HCT116 (cell line): ENCODE measurements at regions not wholly inside any gene's neighbourhood (a gene's known extent, or its start where the extent isn't known, plus 50 kb on each side); places are given as distances from the start of the nearest gene placed in this dataset.

ENCODE experiments used
- ATAC-seq: fragments of 200-7000 bp; cut with Tn5 transposase; 2 replicates; pipeline ENCODE4 v1.9.1; 2020; ENCODE audit warnings: mild to moderate bottlenecking, moderate library complexity
- BruUV-seq: library from RNA; stranded (reverse); fragments of 400-500 nt; replicated peaks from 2 replicates; lab custom pipeline; 2021; lab: Mats Ljungman, UMichigan
- CTCF ChIA-PET: fragments of 300-600 bp; sonication (Branson Sonifier 250); formaldehyde crosslinking; loops from one replicate; lab custom pipeline; 2021; ENCODE audit warnings: antibody characterized with exemption; lab: Charles Lee
- POLR2A ChIA-PET: fragments of 300-600, 350-600 bp; sonication (Branson Sonifier 250); formaldehyde crosslinking; loops from one replicate; lab custom pipeline; 2021; ENCODE audit warnings: antibody characterized with exemption; lab: Charles Lee
- RAD21 ChIA-PET, 2 experiments: fragments of 300-600 bp; sonication (Branson Sonifier 250); formaldehyde crosslinking; loops; one replicate each; lab custom pipeline; 2023; ENCODE audit warnings: low total read pairs in 2 of 2; ENCODE audit not compliant: uncharacterized antibody in 2 of 2, unreplicated experiment in 2 of 2, low non-redundant PET in 1 of 2; lab: Charles Lee
- DNase-seq: peaks from one replicate; pipeline ENCODE4 v3.0.0-alpha.2; 2010; ENCODE audit warnings: low read depth, low spot score
- H2AFZ ChIP-seq: fragments of 200-600 bp; shearing (Covaris generic), sonication (generic); 2 replicates; pipeline ENCODE4 v1.6.1; 2017; ENCODE audit warnings: low read depth, mixed run types, mixed read lengths, antibody characterized with exemption, low read length; ENCODE audit not compliant: poor library complexity, severe bottlenecking
- H3K27ac ChIP-seq: 2 replicates; pipeline ENCODE4 v1.5.1; 2012; ENCODE audit warnings: low read depth, low read length
- H3K27me3 ChIP-seq: fragments of 200-600 bp; sonication (generic); 2 replicates; pipeline ENCODE4 v1.6.1; 2016; ENCODE audit warnings: mixed run types, low read length, mixed read lengths; ENCODE audit not compliant: insufficient read depth
- H3K36me3 ChIP-seq, 2 experiments: fragments of 200-500 bp in 1 of 2; fragments of 200-600 bp in 1 of 2; sonication (Bioruptor generic) in 1 of 2; sonication (generic) in 1 of 2; 2 replicates each; pipeline versions ENCODE4 v1.5.1 to v1.6.1; 2014 to 2016; ENCODE audit warnings: low read length in 2 of 2, inconsistent platforms in 1 of 2, mixed read lengths in 1 of 2, mixed run types in 1 of 2; ENCODE audit not compliant: insufficient read depth in 2 of 2, control insufficient read depth in 1 of 2
- H3K4me1 ChIP-seq, 2 experiments: fragments of 200-600 bp in 1 of 2; sonication (generic) in 1 of 2; 2 replicates each; pipeline versions ENCODE4 v1.5.1 to v1.6.1; 2012 to 2017; ENCODE audit warnings: low read length in 2 of 2, inconsistent platforms in 1 of 2, mild to moderate bottlenecking in 1 of 2, mixed read lengths in 1 of 2, mixed run types in 1 of 2, moderate library complexity in 1 of 2; ENCODE audit not compliant: insufficient read depth in 2 of 2, control insufficient read depth in 1 of 2
- H3K4me2 ChIP-seq: fragments of 200-600 bp; sonication (generic); 2 replicates; pipeline ENCODE4 v1.6.1; 2017; ENCODE audit warnings: mixed run types, low read length, mixed read lengths
- H3K4me3 ChIP-seq, 2 experiments: fragments of 200-600 bp in 1 of 2; sonication (generic) in 1 of 2; replicated peaks in 1 of 2; 2 replicates each; pipeline ENCODE4 v1.5.1; 2011 to 2016; ENCODE audit warnings: low read length in 2 of 2, control low read depth in 1 of 2, low read depth in 1 of 2, mild to moderate bottlenecking in 1 of 2, mixed read lengths in 1 of 2, mixed run types in 1 of 2
- H3K79me2 ChIP-seq: fragments of 200-600 bp; sonication (generic); 2 replicates; pipeline ENCODE4 v1.6.1; 2017; ENCODE audit warnings: mild to moderate bottlenecking, mixed run types, low read length, moderate library complexity, mixed read lengths; ENCODE audit not compliant: insufficient read depth
- H3K9ac ChIP-seq: fragments of 200-600 bp; sonication (generic); 2 replicates; pipeline ENCODE4 v1.6.1; 2016; ENCODE audit warnings: low read length, mixed read lengths
- H3K9me2 ChIP-seq: fragments of 200-600 bp; sonication (generic), shearing (Covaris generic); 2 replicates; pipeline ENCODE4 v1.6.1; 2017; ENCODE audit warnings: mixed run types, mild to moderate bottlenecking, moderate library complexity; ENCODE audit not compliant: insufficient read depth
- H3K9me3 ChIP-seq, 2 experiments: fragments of 200-500 bp in 1 of 2; fragments of 200-600 bp in 1 of 2; sonication (Bioruptor generic) in 1 of 2; sonication (generic) in 1 of 2; 2 replicates each; pipeline ENCODE4 v1.6.1; 2014 to 2017; ENCODE audit warnings: low read length in 2 of 2, mixed read lengths in 2 of 2, inconsistent platforms in 1 of 2, low read depth in 1 of 2, mild to moderate bottlenecking in 1 of 2, mixed run types in 1 of 2, moderate library complexity in 1 of 2; ENCODE audit not compliant: control insufficient read depth in 1 of 2, insufficient read depth in 1 of 2
- H4K20me1 ChIP-seq: fragments of 200-600 bp; sonication (generic), shearing (Covaris generic); 2 replicates; pipeline ENCODE4 v1.6.1; 2017; ENCODE audit warnings: mixed run types, mild to moderate bottlenecking, moderate library complexity; ENCODE audit not compliant: insufficient read depth
- CBX3 ChIP-seq: IDR thresholded peaks from 2 replicates; pipeline ENCODE4 v1.6.1; 2012; ENCODE audit warnings: low read depth
- CEBPB ChIP-seq: IDR thresholded peaks from 2 replicates; pipeline ENCODE4 v1.6.1; 2012; ENCODE audit warnings: low read depth
- EGR1 ChIP-seq: IDR thresholded peaks from 2 replicates; pipeline ENCODE4 v1.6.1; 2012; ENCODE audit warnings: low read depth
- ELF1 ChIP-seq: IDR thresholded peaks from 2 replicates; pipeline ENCODE4 v1.6.1; 2012; ENCODE audit warnings: low read depth, borderline replicate concordance
- EZH2 ChIP-seq: fragments of 200-600 bp; sonication (generic); IDR thresholded peaks from 2 replicates; pipeline ENCODE4 v1.6.1; 2017; ENCODE audit warnings: antibody characterized with exemption, mixed run types
- EZH2phosphoT487 ChIP-seq: fragments of 200-600 bp; IDR thresholded peaks from 2 replicates; pipeline ENCODE4 v1.6.1; 2018; ENCODE audit warnings: antibody characterized with exemption, borderline replicate concordance
- POLR2A ChIP-seq: IDR thresholded peaks from 2 replicates; pipeline ENCODE4 v1.7.0; 2011; ENCODE audit warnings: borderline replicate concordance; ENCODE audit not compliant: insufficient read depth, insufficient read length; ENCODE audit errors: extremely low read depth
- POLR2AphosphoS5 ChIP-seq: IDR thresholded peaks from 2 replicates; pipeline ENCODE4 v1.6.1; 2011; ENCODE audit warnings: mild to moderate bottlenecking, low read depth, low read length, moderate library complexity
- RAD21 ChIP-seq: IDR thresholded peaks from 2 replicates; pipeline ENCODE4 v1.6.1; 2012; ENCODE audit warnings: low read depth, mild to moderate bottlenecking
- SIN3A ChIP-seq: IDR thresholded peaks from 2 replicates; pipeline ENCODE4 v1.6.1; 2012; ENCODE audit warnings: low read depth
- SP1 ChIP-seq: IDR thresholded peaks from 2 replicates; pipeline ENCODE4 v1.6.1; 2012; ENCODE audit warnings: low read depth
- SRF ChIP-seq: IDR thresholded peaks from 2 replicates; pipeline ENCODE4 v1.6.1; 2012; ENCODE audit warnings: low read depth
- TCF7L2 ChIP-seq: IDR thresholded peaks from 2 replicates; pipeline ENCODE4 v1.7.0; 2011; ENCODE audit warnings: borderline replicate concordance, inconsistent platforms; ENCODE audit not compliant: insufficient read depth, insufficient read length; ENCODE audit errors: extremely low read depth
- ZNF274 ChIP-seq: fragments of 200-500 bp; sonication (Bioruptor generic); IDR thresholded peaks from 2 replicates; pipeline ENCODE4 v1.6.1; 2014; ENCODE audit warnings: mild to moderate bottlenecking, low read depth, low read length, inconsistent platforms
- intact Hi-C: fragments of 100-400 bp; cut with micrococcal nuclease; formaldehyde crosslinking; loops from 2 replicates; pipeline ENCODE4 v1.10.0; 2022
- TF ChIP-seq, protein P1 (sequence below): IDR thresholded peaks from 2 replicates; pipeline ENCODE4 v1.6.1; 2012
- TF ChIP-seq, protein P2 (sequence below): IDR thresholded peaks from 2 replicates; pipeline ENCODE4 v1.6.1; 2012
- TF ChIP-seq, protein P3 (sequence below), 3 experiments: fragments of 200-600 bp in 1 of 3; sonication (generic) in 1 of 3; IDR thresholded peaks in 2 of 3; conservative IDR thresholded peaks in 1 of 3; 2 replicates each; pipeline ENCODE4 v1.5.1; 2012 to 2017; ENCODE audit warnings: low read depth in 2 of 3, low read length in 2 of 3, antibody characterized with exemption in 1 of 3, borderline replicate concordance in 1 of 3, control low read depth in 1 of 3, mild to moderate bottlenecking in 1 of 3, mixed read lengths in 1 of 3, mixed run types in 1 of 3, moderate library complexity in 1 of 3; ENCODE audit not compliant: insufficient read depth in 1 of 3

DNA sequence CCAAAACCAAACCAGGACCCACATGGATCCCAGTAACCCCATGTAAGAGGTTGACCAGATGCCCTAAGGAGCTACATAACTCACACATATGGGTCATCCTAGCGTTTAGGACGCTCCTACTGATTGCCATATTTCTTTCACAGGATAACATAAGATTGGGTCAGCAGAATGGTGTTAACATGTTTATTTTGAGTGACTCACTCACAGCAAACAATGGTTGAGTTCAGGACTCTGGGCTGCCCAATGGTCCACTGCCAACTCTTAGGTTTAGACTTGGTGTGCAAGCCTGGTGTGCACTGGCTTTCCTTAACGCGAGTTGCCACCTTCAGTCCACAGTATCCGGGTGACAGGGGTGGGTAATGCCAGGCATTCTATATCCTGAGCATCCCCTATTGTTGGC is 211.5 kb downstream of the GPAM start:
- no peak for DNase-seq
- TF ChIP-seq RAD21 = no peak
- TF ChIP-seq CBX3 = no peak
- no peak for TF ChIP-seq SRF
- TF ChIP-seq SIN3A = no peak
- TF ChIP-seq POLR2AphosphoS5 = no peak
- TF ChIP-seq ZNF274 = no peak
- TF ChIP-seq, protein P1, sequence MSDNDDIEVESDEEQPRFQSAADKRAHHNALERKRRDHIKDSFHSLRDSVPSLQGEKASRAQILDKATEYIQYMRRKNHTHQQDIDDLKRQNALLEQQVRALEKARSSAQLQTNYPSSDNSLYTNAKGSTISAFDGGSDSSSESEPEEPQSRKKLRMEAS = no peak
- TF ChIP-seq ELF1 = no peak
- no peak for TF ChIP-seq CEBPB
- no peak for TF ChIP-seq TCF7L2
- no peak for TF ChIP-seq EZH2phosphoT487
- TF ChIP-seq POLR2A = no peak
- TF ChIP-seq EGR1 = no peak
- no peak for TF ChIP-seq EZH2
- no peak for TF ChIP-seq SP1
- TF ChIP-seq, protein P2, sequence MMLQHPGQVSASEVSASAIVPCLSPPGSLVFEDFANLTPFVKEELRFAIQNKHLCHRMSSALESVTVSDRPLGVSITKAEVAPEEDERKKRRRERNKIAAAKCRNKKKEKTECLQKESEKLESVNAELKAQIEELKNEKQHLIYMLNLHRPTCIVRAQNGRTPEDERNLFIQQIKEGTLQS = no peak
- TF ChIP-seq, protein P3, sequence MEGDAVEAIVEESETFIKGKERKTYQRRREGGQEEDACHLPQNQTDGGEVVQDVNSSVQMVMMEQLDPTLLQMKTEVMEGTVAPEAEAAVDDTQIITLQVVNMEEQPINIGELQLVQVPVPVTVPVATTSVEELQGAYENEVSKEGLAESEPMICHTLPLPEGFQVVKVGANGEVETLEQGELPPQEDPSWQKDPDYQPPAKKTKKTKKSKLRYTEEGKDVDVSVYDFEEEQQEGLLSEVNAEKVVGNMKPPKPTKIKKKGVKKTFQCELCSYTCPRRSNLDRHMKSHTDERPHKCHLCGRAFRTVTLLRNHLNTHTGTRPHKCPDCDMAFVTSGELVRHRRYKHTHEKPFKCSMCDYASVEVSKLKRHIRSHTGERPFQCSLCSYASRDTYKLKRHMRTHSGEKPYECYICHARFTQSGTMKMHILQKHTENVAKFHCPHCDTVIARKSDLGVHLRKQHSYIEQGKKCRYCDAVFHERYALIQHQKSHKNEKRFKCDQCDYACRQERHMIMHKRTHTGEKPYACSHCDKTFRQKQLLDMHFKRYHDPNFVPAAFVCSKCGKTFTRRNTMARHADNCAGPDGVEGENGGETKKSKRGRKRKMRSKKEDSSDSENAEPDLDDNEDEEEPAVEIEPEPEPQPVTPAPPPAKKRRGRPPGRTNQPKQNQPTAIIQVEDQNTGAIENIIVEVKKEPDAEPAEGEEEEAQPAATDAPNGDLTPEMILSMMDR (IDR thresholded peaks at IDR 0.05 in 2 of 3, conservative IDR thresholded peaks at IDR 0.05 in 1 of 3; ENCODE audit: borderline replicate concordance in 1 of 3, insufficient read depth in 1 of 3, low read depth in 2 of 3, low read length in 2 of 3) = no peak
- POLR2A ChIA-PET = no interaction called here

More for the DNA sequence above, 211.5 kb downstream of the GPAM start:
- RAD21 ChIA-PET = no interaction called here
- BruUV-seq = no TSS peak
- Histone ChIP-seq H3K36me3 (no peaks in the 10 kb centered on the region), H3K4me2 (no peak overlapping the region), H3K4me1 (no peaks in the 10 kb centered on the region), H3K9me3 (no peaks in the 10 kb centered on the region), H3K79me2 (no peaks in the 10 kb centered on the region), H4K20me1 (no peaks in the 10 kb centered on the region), H3K9ac (no peak overlapping the region), H3K27ac (no peak overlapping the region), H3K9me2 (no peaks in the 10 kb centered on the region), H3K27me3 (peaks cover 35% of the 10 kb centered on the region), H2AFZ (no peak overlapping the region), H3K4me3 (no peak overlapping the region)
- ATAC-seq = no peak
- intact Hi-C loops = no loop called here
- CTCF ChIA-PET = no interaction called here
